ENCODE measurements at regions not wholly inside any gene's neighbourhood (a gene's known extent, or its start where the extent isn't known, plus 50 kb on each side); places are given as distances from the start of the nearest gene placed in this dataset.

GRCh38 chr16:51408357-51408756 is 257.3 kb upstream of the SALL1 start:
- POLR2A ChIA-PET: no interaction called here
- ATAC-seq: no peak
- no peak overlapping the region for H3K4me2 ChIP-seq (ENCODE audit: low read length)

More at GRCh38 chr16:51408357-51408756, 257.3 kb upstream of the SALL1 start:
- Histone ChIP-seq H3K9me3 (ENCODE audit: control insufficient read depth in 1 of 2, insufficient read depth in 1 of 2, low read depth in 1 of 2, low read length in 2 of 2) (peaks cover 10 to 12% of the 10 kb centered on the region in 2 experiments; a peak in 2 of 4 replicates), H2AFZ (ENCODE audit: low read depth, low read length, poor library complexity, severe bottlenecking) (no peak overlapping the region), H3K79me2 (ENCODE audit: insufficient read depth, low read length) (no peaks in the 10 kb centered on the region), H4K20me1 (ENCODE audit: insufficient read depth) (no peaks in the 10 kb centered on the region), H3K4me3 (replicated peaks in 1 of 2; ENCODE audit: low read depth in 1 of 2, low read length in 2 of 2) (no peak overlapping the region), H3K4me1 (ENCODE audit: control insufficient read depth in 1 of 2, insufficient read depth in 2 of 2, low read length in 2 of 2) (no peaks in the 10 kb centered on the region), H3K27me3 (ENCODE audit: insufficient read depth, low read length) (no peaks in the 10 kb centered on the region), H3K27ac (ENCODE audit: low read depth, low read length) (no peak overlapping the region), H3K9ac (ENCODE audit: low read length) (no peak overlapping the region), H3K36me3 (ENCODE audit: control insufficient read depth in 1 of 2, insufficient read depth in 2 of 2, low read length in 2 of 2) (no peaks in the 10 kb centered on the region), H3K9me2 (ENCODE audit: insufficient read depth) (no peaks in the 10 kb centered on the region)
- intact Hi-C loops (cut with micrococcal nuclease): no loop called here
- CTCF ChIA-PET: no interaction called here
- TF ChIP-seq ELF1 (IDR thresholded peaks at IDR 0.05; ENCODE audit: borderline replicate concordance, low read depth) (no peak), SRF (IDR thresholded peaks at IDR 0.05; ENCODE audit: low read depth) (no peak), SP1 (IDR thresholded peaks at IDR 0.05; ENCODE audit: low read depth) (no peak), EGR1 (IDR thresholded peaks at IDR 0.05; ENCODE audit: low read depth) (no peak), RAD21 (IDR thresholded peaks at IDR 0.05; ENCODE audit: low read depth) (no peak), MAX (IDR thresholded peaks at IDR 0.05) (no peak), POLR2A (IDR thresholded peaks at IDR 0.05; ENCODE audit: borderline replicate concordance, extremely low read depth, insufficient read depth, insufficient read length) (no peak), ZFX (IDR thresholded peaks at IDR 0.05) (no peak), ZBTB33 (IDR thresholded peaks at IDR 0.05; ENCODE audit: extremely low read depth, insufficient replicate concordance, low read length) (no peak), ZNF274 (IDR thresholded peaks at IDR 0.05; ENCODE audit: low read depth, low read length) (no peak), CBX3 (IDR thresholded peaks at IDR 0.05; ENCODE audit: low read depth) (no peak), SIN3A (IDR thresholded peaks at IDR 0.05; ENCODE audit: low read depth) (no peak), POLR2AphosphoS5 (IDR thresholded peaks at IDR 0.05; ENCODE audit: low read depth, low read length) (no peak), EZH2 (IDR thresholded peaks at IDR 0.05) (no peak), CEBPB (IDR thresholded peaks at IDR 0.05; ENCODE audit: low read depth) (no peak), FOSL1 (IDR thresholded peaks at IDR 0.05; ENCODE audit: low read depth) (no peak), ATF3 (IDR thresholded peaks at IDR 0.05) (no peak), YY1 (IDR thresholded peaks at IDR 0.05; ENCODE audit: extremely low read depth, insufficient replicate concordance, low read depth, low read length) (no peak), EZH2phosphoT487 (IDR thresholded peaks at IDR 0.05; ENCODE audit: borderline replicate concordance) (no peak)
- DNase-seq (ENCODE audit: low read depth, low spot score): no peak
- RAD21 ChIA-PET (ENCODE audit: low non-redundant PET in 1 of 2, low total read pairs in 2 of 2, uncharacterized antibody in 2 of 2, unreplicated experiment in 2 of 2): no interaction called here
- BruUV-seq (replicated peaks): no TSS peak
